H1 (cell line): ENCODE measurements at regions not wholly inside any gene's neighbourhood (a gene's known extent, or its start where the extent isn't known, plus 50 kb on each side); places are given as distances from the start of the nearest gene placed in this dataset.

Experiments
- CTCF ChIA-PET: fragments of 300-600 bp; sonication (Branson Sonifier 250); formaldehyde crosslinking; loops from one replicate; lab custom pipeline; 2021; ENCODE audit not compliant: partially characterized antibody; lab: Charles Lee
- POLR2A ChIA-PET: fragments of 300-600 bp; sonication (Branson Sonifier 250); formaldehyde crosslinking; loops from one replicate; lab custom pipeline; 2021; ENCODE audit warnings: inconsistent platforms; ENCODE audit not compliant: partially characterized antibody; lab: Charles Lee
- DNase-seq, 2 experiments: peaks; one replicate each; pipeline versions ENCODE4 v3.0.0 to v3.0.0-alpha.2; 2010 to 2022; ENCODE audit warnings: low spot score in 2 of 2, low read depth in 1 of 2, mixed read lengths in 1 of 2
- FAIRE-seq: peaks from 2 replicates; lab custom pipeline; 2011; peaks lifted over from hg19 to GRCh38; lab: Jason Lieb, UNC
- H2AFZ ChIP-seq: 2 replicates; pipeline ENCODE4 v1.8.1; 2012; ENCODE audit warnings: low read length, inconsistent platforms
- H2AK5ac ChIP-seq: 2 replicates; pipeline ENCODE4 v1.6.1; 2013; ENCODE audit warnings: low read depth, low read length
- H2BK120ac ChIP-seq: replicated peaks from 2 replicates; pipeline ENCODE3; 2013; ENCODE audit warnings: low read depth, low read length, inconsistent platforms
- H2BK12ac ChIP-seq: 2 replicates; pipeline ENCODE4 v1.6.1; 2013; ENCODE audit warnings: low read depth, low read length
- H2BK15ac ChIP-seq: 2 replicates; pipeline ENCODE4 v1.6.1; 2013; ENCODE audit warnings: low read length
- H2BK20ac ChIP-seq: 2 replicates; pipeline ENCODE4 v1.6.1; 2013; ENCODE audit warnings: low read length
- H2BK5ac ChIP-seq: 2 replicates; pipeline ENCODE4 v1.6.1; 2013; ENCODE audit warnings: low read depth, low read length
- H3K14ac ChIP-seq: 2 replicates; pipeline ENCODE4 v1.6.1; 2013; ENCODE audit warnings: inconsistent platforms; ENCODE audit not compliant: insufficient read length
- H3K18ac ChIP-seq: 2 replicates; pipeline ENCODE4 v1.6.1; 2013; ENCODE audit warnings: low read length; ENCODE audit errors: extremely low read depth
- H3K23ac ChIP-seq: 2 replicates; pipeline ENCODE4 v1.6.1; 2013; ENCODE audit warnings: inconsistent platforms; ENCODE audit not compliant: insufficient read length
- H3K23me2 ChIP-seq: 2 replicates; pipeline ENCODE4 v1.6.1; 2013; ENCODE audit warnings: low read depth, low read length
- H3K27ac ChIP-seq: 2 replicates; pipeline ENCODE4 v1.6.1; 2011; ENCODE audit warnings: low read depth, low read length, inconsistent platforms
- H3K27me3 ChIP-seq, 4 experiments: replicated peaks in 1 of 4; 1 replicate in 1 of 4; 2 replicates in 3 of 4; pipeline versions ENCODE4 v1.6.1 to v1.8.1; 2011 to 2013; ENCODE audit warnings: low read length in 3 of 4, mild to moderate bottlenecking in 3 of 4, inconsistent platforms in 2 of 4, mixed read lengths in 2 of 4, moderate library complexity in 1 of 4; ENCODE audit not compliant: control insufficient read depth in 3 of 4, insufficient read depth in 3 of 4; ENCODE audit errors: extremely low read depth in 1 of 4
- H3K36me3 ChIP-seq, 4 experiments: 2 replicates each; pipeline versions ENCODE4 v1.6.1 to v1.8.1; 2011 to 2013; ENCODE audit warnings: mild to moderate bottlenecking in 4 of 4, low read length in 3 of 4, moderate library complexity in 2 of 4, control low read depth in 1 of 4, inconsistent platforms in 1 of 4; ENCODE audit not compliant: insufficient read depth in 4 of 4, control insufficient read depth in 2 of 4
- H3K4ac ChIP-seq: replicated peaks from 2 replicates; pipeline ENCODE3; 2013; ENCODE audit warnings: low read length, low read depth, mixed read lengths, inconsistent platforms; ENCODE audit not compliant: insufficient read length
- H3K4me1 ChIP-seq, 4 experiments: replicated peaks in 1 of 4; 1 replicate in 1 of 4; 2 replicates in 3 of 4; pipeline versions ENCODE4 v1.6.1 to v1.8.1; 2011 to 2013; ENCODE audit warnings: low read length in 3 of 4, inconsistent platforms in 2 of 4, mixed read lengths in 1 of 4; ENCODE audit not compliant: insufficient read depth in 4 of 4, control insufficient read depth in 3 of 4
- H3K4me2 ChIP-seq, 2 experiments: 2 replicates each; pipeline versions ENCODE4 v1.6.1 to v1.8.1; 2011 to 2013; ENCODE audit warnings: low read depth in 2 of 2, low read length in 2 of 2, control low read depth in 1 of 2, inconsistent platforms in 1 of 2, mild to moderate bottlenecking in 1 of 2; ENCODE audit not compliant: insufficient read depth in 1 of 2
- H3K4me3 ChIP-seq, 4 experiments: fragments of 200-600, 300-600 bp in 1 of 4; sonication (generic), shearing (Covaris generic), sonication (Bioruptor Twin) in 1 of 4; 2 replicates each; pipeline versions ENCODE4 v1.5.1 to v1.8.1; 2011 to 2016; ENCODE audit warnings: low read length in 4 of 4, low read depth in 3 of 4, control low read depth in 2 of 4, inconsistent platforms in 2 of 4, mild to moderate bottlenecking in 2 of 4, mixed read lengths in 1 of 4, moderate library complexity in 1 of 4; ENCODE audit not compliant: insufficient read depth in 2 of 4; ENCODE audit errors: extremely low read depth in 1 of 4
- H3K56ac ChIP-seq: replicated peaks from 2 replicates; pipeline ENCODE3; 2013; ENCODE audit warnings: low read depth, mild to moderate bottlenecking, mixed read lengths, low read length, inconsistent platforms; ENCODE audit not compliant: insufficient read length
- H3K79me1 ChIP-seq: 2 replicates; pipeline ENCODE4 v1.6.1; 2013; ENCODE audit warnings: low read depth, low read length, control low read depth
- H3K79me2 ChIP-seq, 2 experiments: 2 replicates each; pipeline versions ENCODE4 v1.6.1 to v1.8.1; 2012 to 2013; ENCODE audit warnings: low read length in 2 of 2, mild to moderate bottlenecking in 2 of 2, inconsistent platforms in 1 of 2; ENCODE audit not compliant: insufficient read depth in 2 of 2, control insufficient read depth in 1 of 2
- H3K9ac ChIP-seq, 4 experiments: replicated peaks in 1 of 4; 1 replicate in 1 of 4; 2 replicates in 3 of 4; pipeline versions ENCODE4 v1.6.1 to v1.8.1; 2011 to 2013; ENCODE audit warnings: low read depth in 3 of 4, low read length in 3 of 4, control low read depth in 2 of 4, mild to moderate bottlenecking in 2 of 4, moderate library complexity in 2 of 4, inconsistent platforms in 1 of 4; ENCODE audit errors: extremely low read depth in 1 of 4
- H3K9me3 ChIP-seq, 2 experiments: 2 replicates each; pipeline versions ENCODE4 v1.6.1 to v1.8.1; 2012 to 2013; ENCODE audit warnings: mild to moderate bottlenecking in 2 of 2, moderate library complexity in 2 of 2, control low read depth in 1 of 2, inconsistent platforms in 1 of 2, low read depth in 1 of 2, low read length in 1 of 2, mixed read lengths in 1 of 2; ENCODE audit not compliant: insufficient read depth in 2 of 2
- H4K20me1 ChIP-seq, 2 experiments: replicated peaks in 1 of 2; 2 replicates each; pipeline versions ENCODE3 to v1.8.1; 2011 to 2013; ENCODE audit warnings: inconsistent platforms in 2 of 2, low read length in 2 of 2, mild to moderate bottlenecking in 1 of 2; ENCODE audit not compliant: insufficient read depth in 2 of 2, control insufficient read depth in 1 of 2
- H4K5ac ChIP-seq: 2 replicates; pipeline ENCODE4 v1.6.1; 2013; ENCODE audit warnings: low read length, low read depth, mixed read lengths, inconsistent platforms; ENCODE audit not compliant: insufficient read length
- H4K8ac ChIP-seq: 2 replicates; pipeline ENCODE4 v1.8.0; 2013; ENCODE audit warnings: mild to moderate bottlenecking, moderate library complexity, low read length, inconsistent platforms; ENCODE audit not compliant: insufficient read depth; ENCODE audit errors: extremely low read depth
- H4K91ac ChIP-seq: replicated peaks from 2 replicates; pipeline ENCODE3; 2013; ENCODE audit warnings: low read length, mixed read lengths, inconsistent platforms; ENCODE audit not compliant: insufficient read length
- RFX5 ChIP-seq: IDR thresholded peaks from 2 replicates; pipeline ENCODE4 v1.6.1; 2011; ENCODE audit warnings: low read depth, low read length, improper control_type of control experiment, borderline replicate concordance
- YY1 ChIP-seq: IDR thresholded peaks from 2 replicates; pipeline ENCODE4 v1.6.1; 2011; ENCODE audit warnings: low read depth, mild to moderate bottlenecking, low read length
- WGBS, 2 experiments: shearing (Covaris generic) in 1 of 2; methylation state at CpG; one replicate each; pipeline versions ENCODE4 v1.1.6 to v1.1.7; 2013 to 2015; ENCODE audit warnings: low lambda C conversion rate in 2 of 2, mixed read lengths in 2 of 2, inconsistent platforms in 1 of 2, low coverage in 1 of 2, missing lambda C conversion rate in 1 of 2; ENCODE audit not compliant: insufficient replicate concordance in 2 of 2, insufficient coverage in 1 of 2, insufficient read length in 1 of 2; ENCODE audit errors: extremely low coverage in 1 of 2, missing lambda C conversion rate in 1 of 2; 5-methylcytosine and 5-hydroxymethylcytosine counted together

GRCh38 chr14:99043267-99043615 is 228.8 kb downstream of the BCL11B start:
- Histone ChIP-seq H4K91ac (no peak overlapping the region), H2BK15ac (no peak overlapping the region), H3K23ac (no peak overlapping the region), H2BK5ac (no peak overlapping the region), H3K27me3 (no peaks in the 10 kb centered on the region), H2BK12ac (no peak overlapping the region), H3K14ac (no peak overlapping the region), H3K4me1 (no peaks in the 10 kb centered on the region), H3K56ac (no peak overlapping the region), H3K27ac (no peak overlapping the region), H2BK120ac (no peak overlapping the region), H2AK5ac (0 out of 2 replicates have a peak overlapping the region, but pooled peaks have one; percentile 53), H3K4me2 (no peak overlapping the region), H3K4me3 (no peak overlapping the region), H2AFZ (no peak overlapping the region), H4K20me1 (no peaks in the 10 kb centered on the region), H3K4ac (no peak overlapping the region), H3K36me3 (no peaks in the 10 kb centered on the region), H4K5ac (no peak overlapping the region), H3K9ac (no peak overlapping the region), H3K9me3 (no peaks in the 10 kb centered on the region), H3K23me2 (no peaks in the 10 kb centered on the region), H3K79me2 (no peaks in the 10 kb centered on the region), H2BK20ac (no peak overlapping the region), H3K79me1 (no peaks in the 10 kb centered on the region), H4K8ac (no peak overlapping the region), H3K18ac (no peak overlapping the region)
- 72% methylated on average over 5 of the region's 5 CpGs; no CpG with 5 or more reads in 1 of the 2 experiments for WGBS, 2 experiments
- DNase-seq (no peak), FAIRE-seq (no peak)
- ChIA-PET CTCF (interaction anchor here (0.7 to 1.8 kb wide), 3 partner anchors 8 to 16 kb away, joined by 3 to 11 read pairs (median 3); no protein-coding TSS in a partner anchor), POLR2A (no interaction called here)
- no peak for TF ChIP-seq YY1
- no peak for TF ChIP-seq RFX5
